ENCODE measurements at regions not wholly inside any gene's neighbourhood (a gene's known extent, or its start where the extent isn't known, plus 50 kb on each side); places are given as distances from the start of the nearest gene placed in this dataset.

DNA sequence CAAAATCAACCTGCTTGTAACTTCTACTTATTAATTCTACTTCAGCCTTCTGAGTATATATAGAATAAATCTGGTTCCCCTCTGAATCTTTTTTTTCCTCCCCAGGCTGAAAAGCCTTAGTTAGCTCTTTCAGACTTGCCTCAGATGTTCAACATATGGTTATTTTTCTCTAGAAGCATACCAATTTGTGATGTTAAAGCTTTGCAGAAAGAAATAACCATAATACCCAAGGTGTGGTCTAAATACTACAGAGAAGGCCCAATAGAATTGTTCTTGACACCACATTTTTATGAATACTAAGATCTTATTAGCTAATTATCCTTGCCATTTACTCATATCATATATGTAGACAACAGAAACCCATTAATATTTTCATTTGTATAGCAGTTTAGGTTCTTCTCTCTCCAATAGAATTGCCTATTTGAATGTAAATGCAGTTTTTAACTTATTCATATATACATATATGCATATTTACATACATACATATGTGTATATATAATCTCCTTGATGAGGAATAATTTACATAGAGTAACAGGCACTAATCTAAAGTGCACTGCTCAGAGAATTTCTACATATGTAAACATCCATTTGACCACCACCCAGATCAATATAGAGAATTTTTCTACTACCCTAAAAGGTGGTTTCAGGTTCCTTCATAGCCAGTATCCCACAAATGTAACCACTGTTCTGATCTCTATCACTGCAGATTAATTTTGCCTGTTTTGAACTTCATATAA is 175.2 kb upstream of the IVNS1ABP start:
- TF ChIP-seq ESRRG (CRISPR knock-in tag; IDR thresholded peaks at IDR 0.05) (no peak), ARNTL (CRISPR knock-in tag; IDR thresholded peaks at IDR 0.05; ENCODE audit: borderline replicate concordance, low read depth) (no peak), ZFP30 (CRISPR knock-in tag; IDR thresholded peaks at IDR 0.05) (no peak), RARB (CRISPR knock-in tag; IDR thresholded peaks at IDR 0.05) (no peak), GLIS3 (CRISPR knock-in tag; IDR thresholded peaks at IDR 0.05) (no peak), ZNF8 (CRISPR knock-in tag; IDR thresholded peaks at IDR 0.05) (no peak)
- TF ChIP-seq, protein P1, sequence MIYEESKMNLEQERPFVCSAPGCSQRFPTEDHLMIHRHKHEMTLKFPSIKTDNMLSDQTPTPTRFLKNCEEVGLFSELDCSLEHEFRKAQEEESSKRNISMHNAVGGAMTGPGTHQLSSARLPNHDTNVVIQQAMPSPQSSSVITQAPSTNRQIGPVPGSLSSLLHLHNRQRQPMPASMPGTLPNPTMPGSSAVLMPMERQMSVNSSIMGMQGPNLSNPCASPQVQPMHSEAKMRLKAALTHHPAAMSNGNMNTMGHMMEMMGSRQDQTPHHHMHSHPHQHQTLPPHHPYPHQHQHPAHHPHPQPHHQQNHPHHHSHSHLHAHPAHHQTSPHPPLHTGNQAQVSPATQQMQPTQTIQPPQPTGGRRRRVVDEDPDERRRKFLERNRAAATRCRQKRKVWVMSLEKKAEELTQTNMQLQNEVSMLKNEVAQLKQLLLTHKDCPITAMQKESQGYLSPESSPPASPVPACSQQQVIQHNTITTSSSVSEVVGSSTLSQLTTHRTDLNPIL (CRISPR knock-in tag; IDR thresholded peaks at IDR 0.05; ENCODE audit: low read depth), result no peak

All from SK-N-SH treated with all-trans-retinoic acid at 6 μM for 48 hours (cell line).